NB4 (cell line): ENCODE measurements at regions not wholly inside any gene's neighbourhood (a gene's known extent, or its start where the extent isn't known, plus 50 kb on each side); places are given as distances from the start of the nearest gene placed in this dataset.

Experiments
- CTCF ChIP-seq: IDR thresholded peaks from one replicate; pipeline ENCODE4 v1.5.1; 2012; ENCODE audit warnings: low read depth, low read length
- MYC ChIP-seq: IDR thresholded peaks from 2 replicates; pipeline ENCODE4 v1.6.1; 2011; ENCODE audit warnings: low read depth, low read length

GRCh38 chr2:196546151-196546919, 93.2 kb upstream of the CCDC150 start:
- TF ChIP-seq CTCF, result no peak
- TF ChIP-seq MYC, result no peak
